Lung (tissue), 11 donors: ENCODE measurements at regions not wholly inside any gene's neighbourhood (a gene's known extent, or its start where the extent isn't known, plus 50 kb on each side); places are given as distances from the start of the nearest gene placed in this dataset.

Experiments
- ATAC-seq: fragments of 200-7000 bp; cut with Tn5 transposase; one replicate; pipeline ENCODE4 v1.9.1; 2020; ENCODE audit warnings: moderate number of reproducible peaks; ENCODE audit not compliant: insufficient read depth, low FRiP score
- DNase-seq, 3 donors: peaks; one replicate each; pipeline ENCODE4 v3.0.0-alpha.2; 2013 to 2017
- H3K27ac ChIP-seq, 2 donors: one replicate each; pipeline ENCODE4 v1.5.1; 2013; ENCODE audit warnings: mild to moderate bottlenecking in 2 of 2, moderate library complexity in 2 of 2, control low read depth in 1 of 2, inconsistent platforms in 1 of 2, low read depth in 1 of 2, low read length in 1 of 2
- H3K27me3 ChIP-seq, 3 donors: one replicate each; pipeline ENCODE4 v1.5.1; 2013; ENCODE audit warnings: low read length in 2 of 3; ENCODE audit not compliant: control insufficient read depth in 3 of 3, insufficient read depth in 3 of 3
- H3K36me3 ChIP-seq, 4 donors: one replicate each; pipeline ENCODE4 v1.5.1; 2013; ENCODE audit warnings: low read length in 4 of 4, mild to moderate bottlenecking in 1 of 4, moderate library complexity in 1 of 4; ENCODE audit not compliant: control insufficient read depth in 4 of 4, insufficient read depth in 4 of 4
- H3K4me1 ChIP-seq, 5 donors: one replicate each; pipeline ENCODE4 v1.5.1; 2013; ENCODE audit warnings: low read length in 5 of 5, mild to moderate bottlenecking in 2 of 5, moderate library complexity in 1 of 5; ENCODE audit not compliant: control insufficient read depth in 5 of 5, insufficient read depth in 5 of 5
- H3K4me3 ChIP-seq: one replicate; pipeline ENCODE4 v1.5.1; 2013; ENCODE audit warnings: mild to moderate bottlenecking, control low read depth, moderate library complexity
- H3K9ac ChIP-seq, 2 donors: one replicate each; pipeline ENCODE4 v1.5.1; 2013; ENCODE audit warnings: low read length in 2 of 2, control low read depth in 1 of 2; ENCODE audit not compliant: insufficient read depth in 1 of 2
- H3K9me3 ChIP-seq, 4 donors: one replicate each; pipeline ENCODE4 v1.5.1; 2013; ENCODE audit warnings: low read length in 3 of 4, mild to moderate bottlenecking in 1 of 4, moderate library complexity in 1 of 4; ENCODE audit not compliant: control insufficient read depth in 4 of 4, insufficient read depth in 3 of 4
- WGBS, 2 donors: extraction: QIAGEN DNeasy Blood & Tissue Kit; methylation state at CpG; one replicate each; pipeline ENCODE4 v1.1.7; 2013; 5-methylcytosine and 5-hydroxymethylcytosine counted together
- TF ChIP-seq, protein P1 (sequence below): IDR thresholded peaks from 2 replicates; pipeline ENCODE4 v1.5.1; 2012; ENCODE audit warnings: mild to moderate bottlenecking; ENCODE audit errors: control extremely low read depth, extremely low read depth
- donor health status: control.
- donor health status: control.
- donor health status: Bipolar disorder and iron deficiency.
- donor health status: healthy.
- donor health status: DM: yes; HTN: yes; CAD: no.

DNA sequence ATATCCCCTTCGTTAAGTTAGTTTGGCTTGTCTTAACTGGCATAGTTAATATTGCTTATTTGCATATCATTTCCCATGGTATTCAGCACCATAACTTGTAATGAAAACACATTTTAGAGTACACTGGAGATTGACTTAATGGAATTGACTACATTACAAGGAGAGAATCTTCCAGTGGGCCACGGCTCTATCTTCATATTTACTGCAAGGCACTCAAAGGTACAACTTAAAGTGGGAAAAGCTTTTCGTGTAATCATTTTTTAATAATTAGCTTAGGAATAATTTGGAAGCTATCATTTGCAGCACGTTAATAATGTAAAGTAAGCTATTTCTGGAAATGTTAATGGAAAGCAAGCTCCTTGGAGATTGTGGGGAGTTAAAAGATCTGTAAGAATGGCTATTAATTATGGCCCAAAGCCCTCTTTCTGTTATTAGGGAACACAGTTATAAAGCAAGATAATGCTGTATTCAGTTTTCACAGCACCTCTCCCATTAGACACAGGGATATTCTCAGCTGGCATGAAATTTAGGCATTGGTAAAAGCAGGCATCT is 551.5 kb upstream of the RGMA start:
- Histone ChIP-seq H3K4me3 (no peak overlapping the region), H3K27me3 (no peaks in the 10 kb centered on the region), H3K4me1 (peaks cover 0 to 4% (median 0%) of the 10 kb centered on the region in 5 donors), H3K27ac (no peak overlapping the region), H3K36me3 (no peaks in the 10 kb centered on the region), H3K9me3 (peaks cover 0 to 2% (median 0%) of the 10 kb centered on the region in 4 donors), H3K9ac (no peak overlapping the region)
- DNase-seq = no peak
- 72 to 82% methylated on average over 4 of the region's 4 CpGs for WGBS, 2 donors
- TF ChIP-seq, protein P1, sequence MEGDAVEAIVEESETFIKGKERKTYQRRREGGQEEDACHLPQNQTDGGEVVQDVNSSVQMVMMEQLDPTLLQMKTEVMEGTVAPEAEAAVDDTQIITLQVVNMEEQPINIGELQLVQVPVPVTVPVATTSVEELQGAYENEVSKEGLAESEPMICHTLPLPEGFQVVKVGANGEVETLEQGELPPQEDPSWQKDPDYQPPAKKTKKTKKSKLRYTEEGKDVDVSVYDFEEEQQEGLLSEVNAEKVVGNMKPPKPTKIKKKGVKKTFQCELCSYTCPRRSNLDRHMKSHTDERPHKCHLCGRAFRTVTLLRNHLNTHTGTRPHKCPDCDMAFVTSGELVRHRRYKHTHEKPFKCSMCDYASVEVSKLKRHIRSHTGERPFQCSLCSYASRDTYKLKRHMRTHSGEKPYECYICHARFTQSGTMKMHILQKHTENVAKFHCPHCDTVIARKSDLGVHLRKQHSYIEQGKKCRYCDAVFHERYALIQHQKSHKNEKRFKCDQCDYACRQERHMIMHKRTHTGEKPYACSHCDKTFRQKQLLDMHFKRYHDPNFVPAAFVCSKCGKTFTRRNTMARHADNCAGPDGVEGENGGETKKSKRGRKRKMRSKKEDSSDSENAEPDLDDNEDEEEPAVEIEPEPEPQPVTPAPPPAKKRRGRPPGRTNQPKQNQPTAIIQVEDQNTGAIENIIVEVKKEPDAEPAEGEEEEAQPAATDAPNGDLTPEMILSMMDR = no peak
- ATAC-seq = no peak

DNA sequence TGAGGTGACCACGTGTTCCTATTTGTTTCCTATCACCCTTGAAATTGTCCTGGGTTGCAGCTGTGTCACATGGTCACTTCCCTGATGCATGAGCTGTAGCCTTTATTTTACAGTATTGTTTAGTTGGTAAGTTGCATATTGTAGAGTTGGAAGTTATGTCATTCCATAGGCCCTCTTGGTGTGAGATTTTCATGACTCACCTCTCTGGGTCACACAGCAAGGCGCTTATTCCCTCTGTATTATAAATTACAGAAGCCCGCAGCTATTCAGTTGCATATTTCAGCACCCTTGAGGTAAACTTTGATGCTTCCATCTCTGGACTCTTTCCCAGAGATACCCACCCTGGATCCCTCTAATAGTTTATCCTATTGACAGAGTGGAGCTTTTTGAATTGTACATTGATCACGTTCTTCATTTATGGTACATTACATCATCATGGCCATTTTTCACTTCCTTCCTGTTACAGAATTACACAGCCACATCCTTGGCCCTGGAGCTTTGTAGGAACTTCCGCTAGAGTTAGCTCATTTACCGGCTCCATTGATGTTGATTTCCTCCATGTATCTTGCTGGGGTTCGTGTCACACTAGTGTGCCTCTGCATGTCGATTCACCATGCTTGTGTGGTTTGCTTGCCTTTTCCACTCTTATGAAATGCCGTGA is 543.1 kb upstream of the RGMA start:
- Histone ChIP-seq H3K27me3 (no peaks in the 10 kb centered on the region), H3K4me1 (no peaks in the 10 kb centered on the region), H3K36me3 (no peaks in the 10 kb centered on the region), H3K9me3 (peaks cover 0 to 2% (median 0%) of the 10 kb centered on the region in 4 donors), H3K4me3 (no peak overlapping the region), H3K9ac (no peak overlapping the region), H3K27ac (no peak overlapping the region)
- DNase-seq (no peak), ATAC-seq (no peak)
- TF ChIP-seq, protein P1 = no peak
- 68 to 71% methylated on average over 9 of the region's 9 CpGs for WGBS, 2 donors

DNA sequence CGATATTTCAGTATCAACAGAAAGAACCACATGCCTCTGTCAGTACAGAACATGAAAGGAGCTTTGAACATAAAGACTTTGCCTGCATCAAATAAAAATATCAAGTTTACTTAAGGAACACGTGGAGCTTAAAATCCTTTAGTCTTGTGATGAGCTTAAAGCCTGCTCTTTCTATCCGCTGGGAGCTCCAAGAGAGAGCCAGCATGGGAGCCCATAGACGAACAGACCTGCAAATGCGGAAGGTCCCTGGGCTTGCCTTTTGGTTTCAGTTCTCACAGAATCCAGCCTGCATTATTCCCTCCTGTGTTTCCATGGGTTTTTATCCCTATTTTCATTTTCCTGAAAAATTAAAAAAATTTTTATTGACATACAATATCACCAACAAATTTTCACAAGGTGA is 530.6 kb upstream of the RGMA start:
- TF ChIP-seq, protein P1 = no peak
- DNase-seq = no peak
- H3K27me3 ChIP-seq = no peaks in the 10 kb centered on the region
- peaks cover 0 to 2% (median 0%) of the 10 kb centered on the region in 5 donors for H3K4me1 ChIP-seq
- no peak overlapping the region for H3K4me3 ChIP-seq
- no peak overlapping the region for H3K27ac ChIP-seq
- H3K9ac ChIP-seq = no peak overlapping the region
- H3K36me3 ChIP-seq = no peaks in the 10 kb centered on the region
- WGBS, 2 donors = 73 to 80% methylated on average over 5 of the region's 5 CpGs
- H3K9me3 ChIP-seq = peaks cover 0 to 3% (median 0%) of the 10 kb centered on the region in 4 donors
- ATAC-seq = no peak
